ENCODE measurements at regions not wholly inside any gene's neighbourhood (a gene's known extent, or its start where the extent isn't known, plus 50 kb on each side); places are given as distances from the start of the nearest gene placed in this dataset.
"Not testable (repeated sequence)": the region's sequence is repeated elsewhere in the genome, so short reads cannot be mapped to it uniquely, and the experiment has no call there.

GRCh38 chr4:12379191-12379590 lies 950.5 kb upstream of the HS3ST1 start:
- TF ChIP-seq TEAD4 (IDR thresholded peaks at IDR 0.05; ENCODE audit: borderline replicate concordance, insufficient read depth) (no peak), EZH2phosphoT487 (IDR thresholded peaks at IDR 0.05; ENCODE audit: borderline replicate concordance, low read depth) (no peak), SIN3A (IDR thresholded peaks at IDR 0.05; ENCODE audit: borderline replicate concordance, low read depth, low read length) (no peak), SMC3 (IDR thresholded peaks at IDR 0.05; ENCODE audit: low read depth, low read length) (no peak), GABPA (IDR thresholded peaks at IDR 0.05; ENCODE audit: low read depth) (no peak), RAD21 (IDR thresholded peaks at IDR 0.05; ENCODE audit: low read length) (no peak), NFIC (IDR thresholded peaks at IDR 0.05; ENCODE audit: borderline replicate concordance) (no peak), FOXM1 (IDR thresholded peaks at IDR 0.05; ENCODE audit: low read depth) (no peak)
- Histone ChIP-seq H3K27ac (ENCODE audit: low read depth in 2 of 2, low read length in 1 of 2) (no peak overlapping the region), H3K79me2 (ENCODE audit: insufficient read depth) (no peaks in the 10 kb centered on the region), H3K9me2 (0 out of 2 replicates have a peak, but pooled peaks cover 3% of the 10 kb centered on the region), H3K4me1 (ENCODE audit: control insufficient read depth in 1 of 2, insufficient read depth in 2 of 2, low read depth in 1 of 2, low read length in 1 of 2) (no peaks in the 10 kb centered on the region), H3K27me3 (ENCODE audit: insufficient read depth) (no peaks in the 10 kb centered on the region), H2AFZ (ENCODE audit: low read depth) (no peak overlapping the region), H3K9me3 (peaks cover 14% of the 10 kb centered on the region; the same call in 1 of the 2 replicates), H3K9ac (no peak overlapping the region), H3K4me3 (ENCODE audit: low read depth in 2 of 2, low read length in 1 of 2) (no peak overlapping the region), H3K4me2 (no peak overlapping the region), H3F3A (replicated peaks; ENCODE audit: insufficient read depth) (no peaks in the 10 kb centered on the region), H3K36me3 (replicated peaks in 1 of 2; ENCODE audit: control insufficient read depth in 1 of 2, insufficient read depth in 2 of 2, low read length in 1 of 2) (no peaks in the 10 kb centered on the region), H4K20me1 (ENCODE audit: insufficient read depth) (no peaks in the 10 kb centered on the region)
- CTCF ChIA-PET = interaction anchor here (0.6 to 1.5 kb wide), 2 partner anchors 253 to 632 kb away, joined by 3 to 6 read pairs; no protein-coding TSS in a partner anchor
- whole genome bisulfite sequencing (ENCODE audit: low lambda C conversion rate) = 25% methylated on average over 1 of the region's 1 CpG
- no peak for DNase-seq
- POLR2A ChIA-PET = no interaction called here

GRCh38 chr4:12375805-12376204 lies 947.1 kb upstream of the HS3ST1 start:
- H2AFZ ChIP-seq (ENCODE audit: low read depth) = no peak overlapping the region
- no peak overlapping the region for H3K27ac ChIP-seq (ENCODE audit: low read depth in 2 of 2, low read length in 1 of 2)
- H3K79me2 ChIP-seq (ENCODE audit: insufficient read depth) = no peaks in the 10 kb centered on the region
- H3F3A ChIP-seq (replicated peaks; ENCODE audit: insufficient read depth) = no peaks in the 10 kb centered on the region
- no peak for DNase-seq
- no peak overlapping the region for H3K4me3 ChIP-seq (ENCODE audit: low read depth in 2 of 2, low read length in 1 of 2)
- no peaks in the 10 kb centered on the region for H3K27me3 ChIP-seq (ENCODE audit: insufficient read depth)
- no peak for TF ChIP-seq MEF2A (IDR thresholded peaks at IDR 0.05; ENCODE audit: borderline replicate concordance, low read depth)
- no peak for TF ChIP-seq FOSL2 (IDR thresholded peaks at IDR 0.05; ENCODE audit: borderline replicate concordance, low read depth)
- TF ChIP-seq SIN3A (IDR thresholded peaks at IDR 0.05; ENCODE audit: borderline replicate concordance, low read depth, low read length) = no peak
- no peak for TF ChIP-seq RXRA (IDR thresholded peaks at IDR 0.05; ENCODE audit: borderline replicate concordance, low read depth)
- no peak for TF ChIP-seq USF1 (IDR thresholded peaks at IDR 0.05; ENCODE audit: borderline replicate concordance, low read depth)
- TF ChIP-seq CTCF (IDR thresholded peaks at IDR 0.05) = no peak
- TF ChIP-seq FOXJ3 (CRISPR knock-in tag; IDR thresholded peaks at IDR 0.05) = no peak
- TF ChIP-seq MAX (IDR thresholded peaks at IDR 0.05; ENCODE audit: low read depth) = no peak
- H3K4me2 ChIP-seq = no peak overlapping the region
- no peak overlapping the region for H3K9ac ChIP-seq
- ChIA-PET POLR2A (no interaction called here), CTCF (interaction anchor here (1.3 kb wide), 1 partner anchor 16 kb away, joined by 3 read pairs; no protein-coding TSS in a partner anchor)
- H4K20me1 ChIP-seq (ENCODE audit: insufficient read depth) = no peaks in the 10 kb centered on the region
- no peaks in the 10 kb centered on the region for H3K36me3 ChIP-seq (replicated peaks in 1 of 2; ENCODE audit: control insufficient read depth in 1 of 2, insufficient read depth in 2 of 2, low read length in 1 of 2)
- H3K9me2 ChIP-seq = no peaks in the 10 kb centered on the region
- 63% methylated on average over 1 of the region's 1 CpG for WGBS (ENCODE audit: low lambda C conversion rate)
- no peaks in the 10 kb centered on the region for H3K4me1 ChIP-seq (ENCODE audit: control insufficient read depth in 1 of 2, insufficient read depth in 2 of 2, low read depth in 1 of 2, low read length in 1 of 2)
- peaks cover 5% of the 10 kb centered on the region; the same call in 1 of the 2 replicates for H3K9me3 ChIP-seq

- H3K9me3 ChIP-seq; H3F3A ChIP-seq (replicated peaks; ENCODE audit: insufficient read depth); H3K4me2 ChIP-seq; H3K79me2 ChIP-seq (ENCODE audit: insufficient read depth); H2AFZ ChIP-seq (ENCODE audit: low read depth); H3K4me3 ChIP-seq (ENCODE audit: low read depth in 2 of 2, low read length in 1 of 2); H3K4me1 ChIP-seq (ENCODE audit: control insufficient read depth in 1 of 2, insufficient read depth in 2 of 2, low read depth in 1 of 2, low read length in 1 of 2); H3K36me3 ChIP-seq (replicated peaks in 1 of 2; ENCODE audit: control insufficient read depth in 1 of 2, insufficient read depth in 2 of 2, low read length in 1 of 2); H3K9me2 ChIP-seq; POLR2A ChIA-PET; H3K27ac ChIP-seq (ENCODE audit: low read depth in 2 of 2, low read length in 1 of 2); CTCF ChIA-PET; DNase-seq; H4K20me1 ChIP-seq (ENCODE audit: insufficient read depth); H3K9ac ChIP-seq; H3K27me3 ChIP-seq (ENCODE audit: insufficient read depth): not testable (repeated sequence)
- WGBS (ENCODE audit: low lambda C conversion rate) = 46% methylated on average over 4 of the region's 7 CpGs
Observed at GRCh38 chr4:12365869-12366268, 937.2 kb upstream of the HS3ST1 start.
